HG03196 (cell line): ENCODE measurements at regions not wholly inside any gene's neighbourhood (a gene's known extent, or its start where the extent isn't known, plus 50 kb on each side); places are given as distances from the start of the nearest gene placed in this dataset.
"Not testable (repeated sequence)": the region's sequence is repeated elsewhere in the genome, so short reads cannot be mapped to it uniquely, and the experiment has no call there.

Source experiments
- ATAC-seq: cut with Tn5 transposase; IDR thresholded peaks from one replicate; pipeline ENCODE4 v1.9.1; 2021; ENCODE audit not compliant: unreplicated experiment

DNA sequence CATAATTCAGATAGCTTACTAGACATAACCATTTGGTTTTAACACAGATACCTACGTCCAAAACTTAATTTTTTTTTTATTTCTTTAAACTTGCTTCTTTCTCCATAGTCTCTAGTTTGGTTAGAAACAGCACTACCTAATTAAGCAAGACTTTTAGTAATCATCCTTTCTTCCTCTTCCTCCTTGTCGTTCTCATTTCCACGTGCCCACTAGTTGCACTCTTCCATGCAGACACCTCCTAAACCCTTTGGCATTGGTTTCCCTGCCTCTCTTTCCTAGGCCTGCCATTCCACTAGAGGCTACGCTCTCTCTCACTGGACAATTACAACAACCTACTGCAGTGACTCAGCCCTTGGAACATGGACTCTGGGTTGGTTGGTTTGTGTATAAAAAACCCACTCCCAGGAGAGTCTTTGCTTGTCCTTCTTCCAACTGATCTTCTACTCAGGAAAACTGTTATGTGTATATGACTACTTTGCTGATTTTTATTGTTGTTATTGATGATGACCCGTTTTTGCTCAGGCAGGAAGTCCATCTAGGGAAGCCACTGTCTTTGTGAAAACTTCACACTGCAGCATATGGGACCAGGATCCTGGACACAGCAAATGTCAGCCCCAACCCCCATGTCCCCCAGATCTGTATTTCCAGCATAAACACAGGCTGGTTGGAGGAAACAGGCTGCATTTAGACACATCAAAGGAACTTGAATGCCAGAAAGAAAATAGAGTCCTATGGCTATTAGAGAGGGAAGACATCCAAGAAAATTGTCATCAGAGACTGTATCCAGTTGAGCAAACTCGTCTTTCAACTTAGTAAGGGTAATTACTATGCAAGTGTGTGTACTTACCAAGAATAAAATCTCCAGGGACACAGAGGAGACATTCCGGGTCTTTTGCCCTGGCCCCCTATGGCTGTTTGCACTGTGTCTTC lies 503.2 kb downstream of the GADD45G start:
- ATAC-seq, result no peak

DNA sequence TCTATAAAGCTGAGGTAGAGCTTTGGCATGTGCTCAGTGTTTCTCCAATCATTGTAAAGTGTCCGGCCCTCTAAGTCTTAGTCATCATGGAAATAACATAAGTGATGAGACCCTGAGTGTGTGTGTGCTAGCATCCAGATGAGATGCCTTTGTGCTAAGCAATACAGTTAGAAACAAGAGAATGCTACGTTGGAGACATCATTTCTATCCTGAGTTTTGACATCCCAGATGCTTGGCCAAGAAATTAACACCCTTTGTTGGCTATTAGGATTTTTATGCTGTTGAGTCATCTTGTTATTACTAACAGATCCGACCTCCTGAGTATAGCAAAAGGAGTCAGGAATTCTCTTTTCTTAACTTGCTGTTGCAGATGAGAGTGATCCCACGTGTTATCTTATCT lies 508.0 kb downstream of the GADD45G start:
- ATAC-seq, result no peak

DNA sequence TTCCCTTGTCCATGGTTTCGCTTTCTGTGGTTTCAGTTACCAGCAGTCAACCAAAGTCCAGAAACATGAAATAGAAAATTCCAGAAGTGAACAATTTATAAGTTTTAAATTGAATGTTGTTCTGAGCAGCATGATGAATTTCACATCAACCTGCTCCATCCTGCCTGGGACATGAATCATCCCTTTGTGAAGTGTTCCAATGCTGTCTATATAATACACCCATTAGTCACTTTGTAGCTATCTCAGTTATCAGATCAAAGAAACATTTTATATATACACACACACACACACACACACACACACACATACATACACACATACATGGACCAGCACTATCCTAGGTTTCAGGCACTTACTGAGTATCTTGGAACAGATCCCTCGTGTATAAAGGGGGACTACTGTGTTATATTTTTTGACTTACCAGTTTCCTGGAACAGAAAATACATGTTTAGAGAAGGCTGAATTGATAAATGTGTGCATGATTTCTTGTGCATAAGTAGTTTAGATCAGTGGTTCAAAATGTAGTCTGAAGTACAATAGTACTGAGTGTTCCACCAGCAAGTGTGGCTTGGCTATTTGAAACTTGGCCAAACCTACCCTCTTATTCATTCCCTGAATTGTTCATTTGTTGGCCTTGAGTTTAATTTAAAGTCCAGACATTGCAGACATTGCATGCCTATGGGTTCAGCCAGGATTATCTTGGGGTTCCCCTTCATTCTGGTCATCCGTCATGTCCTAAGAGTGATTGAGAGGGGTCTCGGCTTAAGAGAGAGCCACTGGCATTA lies 510.0 kb downstream of the GADD45G start:
- no peak for ATAC-seq

DNA sequence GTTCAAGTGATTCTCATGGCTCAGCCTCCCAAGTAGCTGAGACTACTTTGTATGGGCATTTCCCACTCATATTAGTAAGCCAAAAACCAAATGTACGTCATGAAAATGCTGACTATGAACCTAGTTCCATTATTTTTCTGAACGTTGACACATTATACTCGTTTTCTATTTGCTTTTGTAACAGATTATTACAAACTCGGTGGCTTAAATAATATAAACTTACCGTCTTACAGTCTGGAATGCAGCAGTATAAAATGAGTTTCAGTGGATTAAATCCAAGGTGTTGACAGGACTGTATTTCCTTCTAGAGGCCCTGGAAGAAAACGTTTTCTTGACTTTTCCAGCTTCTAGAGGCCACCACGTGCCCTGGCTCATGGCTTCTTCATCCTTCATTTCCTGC lies 517.0 kb downstream of the GADD45G start:
- ATAC-seq, result no peak

DNA sequence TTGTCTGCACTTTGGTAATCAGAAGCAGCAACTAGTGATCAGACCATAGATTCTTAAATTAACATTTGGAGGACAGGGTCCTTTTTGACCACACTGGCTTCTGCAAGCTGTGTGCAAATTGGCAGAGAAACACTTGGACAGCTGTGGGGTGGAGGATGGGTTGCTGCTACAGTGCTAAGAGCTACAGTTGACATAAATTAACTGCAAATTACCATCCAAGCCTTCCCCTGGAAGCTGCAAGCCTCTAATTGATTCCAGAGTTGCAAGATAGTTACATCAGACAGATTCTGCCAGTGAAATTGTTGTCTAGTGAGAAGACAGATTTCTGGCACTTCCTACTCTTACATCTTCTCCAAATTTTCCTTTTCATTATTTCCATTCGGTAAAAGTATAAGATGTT lies 517.7 kb downstream of the DIRAS2 start:
- ATAC-seq, result no peak

DNA sequence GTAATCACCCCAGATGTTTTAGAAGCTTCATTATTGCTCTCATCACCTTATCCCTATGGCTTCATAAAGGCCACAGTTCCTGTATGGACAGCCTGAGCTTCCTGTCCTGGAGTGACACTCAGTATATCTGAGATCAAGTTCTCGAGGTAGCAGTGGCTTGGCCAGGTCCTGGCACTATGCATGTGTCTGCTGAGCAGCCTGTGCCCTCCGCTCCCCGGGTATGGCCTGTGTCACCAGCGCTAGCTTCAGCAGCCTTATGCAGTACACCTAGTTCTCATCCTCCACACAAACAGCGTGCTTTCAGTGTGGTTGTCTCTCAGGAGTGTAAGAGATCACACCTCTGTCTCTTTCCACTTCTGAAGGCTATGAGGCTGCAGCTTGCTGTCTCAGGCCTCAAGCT lies 514.7 kb downstream of the DIRAS2 start:
- no peak for ATAC-seq

DNA sequence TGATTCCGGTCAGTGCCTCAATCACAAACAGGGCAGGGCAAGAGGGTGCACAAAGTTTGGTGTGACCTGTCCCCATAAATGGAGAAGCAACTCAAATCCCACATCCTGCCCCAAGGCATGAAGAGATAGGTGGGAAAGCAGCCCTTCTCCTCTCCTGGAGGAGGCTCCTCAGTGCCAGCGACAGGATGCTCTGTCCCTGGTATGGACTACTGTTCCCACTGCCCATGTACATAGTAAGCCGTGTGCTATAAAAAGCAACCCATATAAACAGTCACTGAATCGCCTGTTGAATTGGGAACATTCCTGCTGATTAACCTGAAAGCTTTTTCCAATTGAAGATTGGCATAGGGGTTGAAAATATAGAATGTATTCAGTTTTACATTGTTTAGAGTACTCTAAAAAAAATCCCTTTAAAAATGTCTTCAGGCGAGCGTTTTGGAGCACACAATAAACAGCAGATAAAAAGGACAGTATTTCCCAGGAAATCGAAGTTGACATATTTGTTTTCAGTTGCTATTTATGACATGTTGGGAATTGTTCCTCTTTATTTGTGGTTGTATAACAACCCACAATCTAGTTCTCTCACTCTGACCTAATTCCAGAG lies 513.9 kb downstream of the DIRAS2 start:
- no peak for ATAC-seq

DNA sequence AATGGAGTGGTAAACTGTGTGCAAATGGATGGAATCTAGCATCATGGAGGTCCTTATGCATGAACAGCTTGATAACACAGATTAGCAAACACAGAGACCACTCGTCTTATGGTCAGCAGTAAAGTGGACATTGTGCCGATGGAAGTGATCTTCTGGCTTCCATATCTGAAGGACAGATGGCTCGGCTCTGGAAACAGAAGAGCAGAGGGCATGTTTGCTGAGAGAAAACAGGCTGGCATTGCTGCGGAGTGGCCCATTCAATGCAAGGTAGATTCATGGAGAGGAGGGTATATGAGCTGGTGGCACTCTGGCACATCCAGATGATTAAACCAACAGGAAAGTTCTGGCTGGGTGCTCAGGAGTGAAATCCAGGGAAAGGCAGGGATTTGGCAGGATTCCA lies 513.2 kb downstream of the DIRAS2 start:
- ATAC-seq, result no peak

DNA sequence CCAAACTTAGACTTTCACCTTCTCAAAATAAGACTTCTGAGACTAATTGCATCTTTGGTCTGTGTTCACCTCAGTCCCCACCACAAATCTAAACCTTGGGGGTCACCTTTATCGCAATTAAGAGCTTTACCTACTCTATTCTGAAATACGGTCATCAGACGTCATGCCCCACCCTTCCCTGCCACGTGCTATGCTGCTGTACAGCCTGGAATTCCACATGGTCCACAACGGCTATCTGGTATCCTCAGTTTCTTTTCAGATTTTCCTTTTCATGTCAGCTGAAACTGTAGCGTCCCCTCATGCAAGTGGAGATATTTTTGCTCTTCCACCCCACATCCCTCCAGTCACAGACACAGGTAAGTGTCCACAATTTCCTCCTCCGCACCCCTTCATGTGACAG lies 511.1 kb downstream of the DIRAS2 start:
- ATAC-seq, result no peak

DNA sequence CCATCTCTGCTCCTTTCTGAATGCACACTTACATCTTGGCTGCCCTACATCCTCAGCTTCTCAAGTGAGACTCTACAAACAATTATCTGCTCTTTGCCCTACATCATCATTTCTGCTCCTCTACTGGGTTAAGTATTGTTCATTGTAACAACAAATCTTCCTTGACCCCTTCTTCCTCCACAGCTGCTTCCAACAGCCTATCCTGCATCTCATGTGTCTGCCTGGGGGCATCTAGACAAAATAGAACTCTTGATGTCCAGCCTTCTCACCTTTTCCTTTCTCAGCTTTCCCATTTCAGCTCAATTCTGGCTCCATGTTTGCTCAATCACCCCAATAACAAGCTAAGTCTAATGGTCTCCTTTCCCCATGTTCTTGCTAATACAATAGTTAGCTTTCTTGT lies 509.8 kb downstream of the DIRAS2 start:
- ATAC-seq, result no peak

DNA sequence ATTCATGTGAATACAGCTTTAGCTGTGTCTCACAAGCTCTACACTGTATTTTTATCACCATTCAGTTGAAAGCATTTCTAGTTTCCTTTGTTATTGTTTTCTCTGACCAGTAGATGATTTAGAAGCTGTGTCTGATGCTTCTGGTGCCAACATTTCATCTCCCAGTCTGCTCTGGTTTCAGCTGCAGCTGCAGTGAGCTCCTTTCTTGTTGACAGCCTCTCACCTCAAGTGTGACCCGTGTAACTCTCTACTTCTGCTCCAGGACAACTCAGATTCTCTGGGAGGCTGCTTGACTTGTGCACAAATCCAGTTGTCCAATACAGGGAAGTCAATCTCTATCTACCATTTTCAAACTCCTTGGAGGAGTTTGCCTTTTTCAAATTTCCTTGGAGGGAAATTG lies 504.8 kb downstream of the DIRAS2 start:
- no peak for ATAC-seq

DNA sequence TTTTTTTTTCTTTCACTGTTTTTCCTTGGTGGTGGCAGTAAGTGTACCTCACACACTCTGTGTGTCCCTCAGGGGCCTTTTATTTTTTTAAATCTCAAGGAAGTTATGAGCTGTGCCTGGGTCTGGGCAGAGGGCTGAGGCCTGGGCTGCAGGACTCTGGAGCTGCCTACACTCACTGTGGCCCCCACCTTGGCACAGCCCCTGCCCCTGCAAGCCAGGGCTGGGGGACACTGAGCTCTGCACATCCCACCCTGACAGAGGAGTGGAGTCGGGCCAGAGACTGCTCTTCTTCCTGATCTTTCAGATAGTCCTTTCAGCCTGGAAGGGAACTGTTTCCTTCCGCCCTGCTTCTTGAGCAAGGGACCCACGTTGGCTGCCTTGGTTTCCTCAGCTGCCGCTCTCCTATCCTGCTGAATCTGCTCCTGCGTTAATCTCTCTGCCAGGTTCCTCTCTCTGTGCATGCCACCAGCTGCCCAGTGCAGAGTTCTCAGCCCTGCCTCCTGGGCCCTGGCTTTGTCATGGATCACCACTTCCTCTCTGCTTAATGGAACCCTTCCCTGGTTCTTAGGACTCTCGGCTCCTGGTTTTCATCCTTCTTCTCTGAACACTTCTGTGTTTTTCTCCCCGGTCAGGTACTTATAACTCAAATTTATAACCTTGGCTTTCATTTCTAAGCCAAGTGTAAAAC lies 502.3 kb downstream of the DIRAS2 start:
- no peak for ATAC-seq

DNA sequence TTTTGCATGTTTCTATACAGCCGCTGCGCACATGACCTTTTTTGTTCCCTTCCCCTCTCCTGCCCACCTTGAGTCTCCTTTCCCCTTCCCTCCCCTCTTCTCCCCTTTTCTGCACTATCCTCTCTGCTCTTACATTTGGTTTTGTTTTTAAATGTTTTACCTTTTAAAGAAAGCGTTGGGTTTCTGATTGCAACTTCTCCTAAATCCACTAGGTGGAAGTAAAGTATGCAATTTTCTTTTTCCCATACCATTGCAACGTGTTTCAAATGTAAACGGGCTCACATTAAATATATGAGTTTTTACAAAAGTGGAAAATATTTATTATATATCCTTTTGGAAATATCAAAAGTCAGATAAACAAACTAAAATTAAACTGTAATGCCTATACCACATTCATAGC lies 500.9 kb downstream of the DIRAS2 start:
- ATAC-seq, result no peak

DNA sequence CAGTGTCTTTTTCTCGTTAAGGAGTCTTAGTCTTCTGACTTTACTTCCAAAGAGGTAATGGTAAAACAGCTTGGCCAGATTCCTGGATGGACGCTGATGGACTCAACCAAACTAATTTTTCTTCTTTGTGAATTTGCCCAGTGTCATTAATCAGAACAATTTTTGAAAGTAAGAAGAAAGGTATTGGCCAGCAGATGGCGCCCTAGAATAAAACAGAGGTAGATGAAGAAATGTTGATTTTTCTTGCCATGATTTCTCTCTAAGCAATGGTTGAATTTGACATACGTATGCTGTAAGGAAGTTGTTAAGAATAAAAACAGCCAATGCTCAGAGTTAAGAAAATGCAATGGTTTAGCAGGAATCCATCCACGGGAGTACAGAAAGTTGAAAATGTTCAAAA lies 500.0 kb downstream of the DIRAS2 start:
- no peak for ATAC-seq

DNA sequence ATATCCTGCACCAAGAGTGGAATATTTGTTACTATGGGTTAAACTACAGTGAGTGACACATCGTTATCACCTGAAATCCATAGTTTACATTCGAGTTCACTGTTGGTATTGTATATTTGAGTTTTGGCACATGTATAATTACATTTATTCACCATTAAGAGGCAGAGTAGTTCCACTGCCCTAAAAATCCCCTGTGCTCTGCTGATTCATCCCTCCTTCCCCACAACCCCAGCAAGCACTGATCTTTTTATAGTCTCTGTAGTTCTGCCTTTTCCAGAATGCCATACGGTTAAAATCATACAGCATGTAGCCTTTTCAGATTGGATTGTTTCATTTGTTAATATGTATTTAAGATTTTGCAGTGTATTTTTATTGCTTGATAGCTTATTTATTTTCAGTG lies 495.2 kb downstream of the DIRAS2 start:
- ATAC-seq, result no peak

DNA sequence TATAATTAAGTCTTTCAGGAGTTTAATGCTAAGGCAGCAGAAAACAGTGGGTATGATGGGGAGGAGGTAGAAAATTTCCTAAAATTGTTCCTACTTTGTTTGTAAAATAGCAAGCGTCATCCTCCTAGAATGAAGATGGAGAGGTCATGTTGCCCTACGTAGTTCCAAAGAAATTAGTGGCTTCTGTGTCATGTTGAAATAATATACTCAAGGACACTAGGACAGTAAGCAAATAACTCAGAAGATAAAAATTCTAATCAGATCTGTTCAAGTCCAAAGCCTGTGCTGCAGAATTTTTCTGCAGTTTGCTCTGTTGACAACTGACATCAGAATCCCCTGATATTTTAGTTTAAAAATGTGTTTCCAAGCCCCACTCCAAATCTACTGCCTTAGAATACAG lies 486.3 kb downstream of the DIRAS2 start:
- no peak for ATAC-seq

DNA sequence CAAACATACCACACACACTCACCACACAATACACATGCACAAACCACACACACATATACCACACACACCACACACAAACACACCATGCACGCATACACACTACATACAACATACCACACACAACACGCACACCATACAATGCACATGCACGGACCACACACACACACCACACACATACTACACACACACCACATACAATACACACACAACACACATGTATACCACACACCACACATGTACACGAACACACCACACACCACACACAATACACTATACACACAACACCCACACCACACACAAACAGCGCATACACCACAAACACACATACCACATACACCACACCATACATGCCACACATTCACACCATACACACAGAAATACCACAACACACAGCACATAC lies 480.3 kb downstream of the DIRAS2 start:
- ATAC-seq, result no peak

DNA sequence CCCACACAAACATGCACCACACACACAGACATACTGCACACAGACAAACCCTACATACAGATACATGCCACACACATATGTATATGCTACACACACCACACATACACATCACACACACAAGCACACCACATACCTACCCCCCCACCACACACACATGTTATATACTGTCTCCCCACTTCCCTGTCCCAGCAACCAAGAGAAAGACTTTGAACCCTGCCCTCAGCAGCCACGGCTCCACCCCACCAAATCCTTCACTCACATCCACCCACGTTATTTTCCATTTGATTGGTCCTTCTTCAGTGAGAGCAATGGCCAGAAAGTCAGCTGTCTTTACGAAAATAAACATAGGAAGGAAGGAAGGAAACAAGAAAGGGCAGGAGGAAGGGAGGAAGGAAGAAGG lies 479.8 kb downstream of the DIRAS2 start:
- no peak for ATAC-seq

DNA sequence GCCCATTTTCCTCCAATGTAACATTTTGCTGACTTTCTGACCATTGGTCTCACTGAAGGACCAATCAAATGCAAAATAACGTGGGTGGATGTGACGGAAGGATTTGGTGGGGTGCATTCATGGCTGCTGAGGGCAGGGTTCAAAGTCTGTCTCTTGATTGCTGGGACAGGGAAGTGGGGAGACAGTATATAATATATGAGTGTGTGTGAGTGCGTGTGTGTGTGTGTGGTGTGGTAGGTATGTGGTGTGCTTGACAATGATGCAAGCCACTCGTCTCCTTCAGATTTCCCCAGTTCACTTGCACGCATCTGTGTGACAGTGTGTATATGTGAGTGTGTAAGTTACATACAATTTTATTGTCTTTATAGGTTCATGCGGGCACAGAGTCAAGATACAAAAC lies 477.3 kb downstream of the DIRAS2 start:
- ATAC-seq, result no peak

DNA sequence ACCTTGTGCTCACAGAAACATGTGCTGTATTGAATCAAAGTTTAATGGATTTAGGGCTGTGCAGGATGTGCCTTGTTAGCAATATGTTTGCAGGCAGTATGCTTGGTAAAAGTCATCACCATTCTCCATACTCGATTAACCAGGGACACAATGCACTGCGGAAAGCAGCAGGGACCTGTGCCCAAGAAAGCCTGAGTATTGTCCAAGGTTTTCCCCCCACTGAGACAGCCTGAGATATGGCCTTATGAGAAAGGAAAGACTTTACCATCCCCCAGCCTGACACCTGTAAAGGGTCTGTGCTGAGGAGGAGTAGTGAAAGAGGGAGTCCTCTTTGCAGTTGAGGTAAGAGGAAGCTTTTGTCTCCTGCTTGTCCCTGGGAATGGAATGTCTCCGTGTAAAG lies 476.2 kb downstream of the DIRAS2 start:
- not testable (repeated sequence) for ATAC-seq

DNA sequence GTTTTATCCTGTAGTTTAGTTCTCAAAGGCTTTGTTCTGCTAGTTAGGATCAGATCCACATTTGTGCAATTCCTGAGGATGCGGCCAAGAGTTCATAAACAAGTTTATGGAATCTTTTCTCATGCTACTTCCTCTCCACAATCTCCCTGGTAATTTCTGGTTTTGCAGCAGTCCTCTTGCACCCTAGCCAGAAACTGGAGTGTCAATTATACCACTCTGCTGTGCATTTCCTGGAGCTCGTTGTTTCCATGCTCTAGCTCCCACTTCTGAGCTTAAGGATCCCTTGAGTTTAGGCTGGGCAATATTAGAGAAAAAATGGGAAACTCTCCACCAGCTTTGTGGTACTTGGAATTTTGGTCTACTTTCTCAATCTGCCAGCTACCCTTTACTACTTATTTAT lies 474.7 kb downstream of the DIRAS2 start:
- no peak for ATAC-seq
